IMR-90 (cell line): ENCODE measurements at regions not wholly inside any gene's neighbourhood (a gene's known extent, or its start where the extent isn't known, plus 50 kb on each side); places are given as distances from the start of the nearest gene placed in this dataset.

Experiments
- CEBPB ChIP-seq: IDR thresholded peaks from 2 replicates; pipeline ENCODE4 v1.6.1; 2012; ENCODE audit warnings: low read depth, low read length, improper control_type of control experiment
- CTCF ChIP-seq: conservative IDR thresholded peaks from 2 replicates; pipeline ENCODE4 v1.5.1; 2012; ENCODE audit warnings: mild to moderate bottlenecking, low read depth, low read length, improper control_type of control experiment
- ELK1 ChIP-seq: fragments of 150-350 bp; IDR thresholded peaks from 2 replicates; pipeline ENCODE4 v1.6.1; 2016; ENCODE audit warnings: low read depth, mild to moderate bottlenecking, low read length, moderate library complexity, borderline replicate concordance
- FOS ChIP-seq: fragments of 150-350 bp; IDR thresholded peaks from 2 replicates; pipeline ENCODE4 v1.6.1; 2016; ENCODE audit warnings: low read depth, low read length
- MAZ ChIP-seq: IDR thresholded peaks from 2 replicates; pipeline ENCODE4 v1.6.1; 2012; ENCODE audit warnings: low read depth, mild to moderate bottlenecking, low read length, improper control_type of control experiment, moderate library complexity, borderline replicate concordance
- MXI1 ChIP-seq: IDR thresholded peaks from 2 replicates; pipeline ENCODE4 v1.6.1; 2012; ENCODE audit warnings: low read depth, mild to moderate bottlenecking, low read length, moderate library complexity, borderline replicate concordance
- NFE2L2 ChIP-seq: fragments of 150-350 bp; IDR thresholded peaks from 2 replicates; pipeline ENCODE4 v1.6.1; 2016; ENCODE audit warnings: low read depth, mild to moderate bottlenecking, low read length
- POLR2A ChIP-seq: IDR thresholded peaks from 2 replicates; pipeline ENCODE4 v1.6.1; 2012; ENCODE audit warnings: mild to moderate bottlenecking, low read depth, low read length
- RAD21 ChIP-seq: IDR thresholded peaks from 2 replicates; pipeline ENCODE4 v1.6.1; 2012; ENCODE audit warnings: low read length, improper control_type of control experiment
- RCOR1 ChIP-seq: IDR thresholded peaks from 2 replicates; pipeline ENCODE4 v1.6.1; 2012; ENCODE audit warnings: mild to moderate bottlenecking, low read length, improper control_type of control experiment; ENCODE audit not compliant: insufficient replicate concordance
- RFX5 ChIP-seq: IDR thresholded peaks from 2 replicates; pipeline ENCODE4 v1.8.0; 2012; ENCODE audit warnings: low read depth, mild to moderate bottlenecking, low read length, moderate library complexity
- USF2 ChIP-seq: fragments of 150-350 bp; IDR thresholded peaks from 2 replicates; pipeline ENCODE4 v1.6.1; 2017; ENCODE audit warnings: mild to moderate bottlenecking, antibody characterized with exemption, low read length, low read depth

DNA sequence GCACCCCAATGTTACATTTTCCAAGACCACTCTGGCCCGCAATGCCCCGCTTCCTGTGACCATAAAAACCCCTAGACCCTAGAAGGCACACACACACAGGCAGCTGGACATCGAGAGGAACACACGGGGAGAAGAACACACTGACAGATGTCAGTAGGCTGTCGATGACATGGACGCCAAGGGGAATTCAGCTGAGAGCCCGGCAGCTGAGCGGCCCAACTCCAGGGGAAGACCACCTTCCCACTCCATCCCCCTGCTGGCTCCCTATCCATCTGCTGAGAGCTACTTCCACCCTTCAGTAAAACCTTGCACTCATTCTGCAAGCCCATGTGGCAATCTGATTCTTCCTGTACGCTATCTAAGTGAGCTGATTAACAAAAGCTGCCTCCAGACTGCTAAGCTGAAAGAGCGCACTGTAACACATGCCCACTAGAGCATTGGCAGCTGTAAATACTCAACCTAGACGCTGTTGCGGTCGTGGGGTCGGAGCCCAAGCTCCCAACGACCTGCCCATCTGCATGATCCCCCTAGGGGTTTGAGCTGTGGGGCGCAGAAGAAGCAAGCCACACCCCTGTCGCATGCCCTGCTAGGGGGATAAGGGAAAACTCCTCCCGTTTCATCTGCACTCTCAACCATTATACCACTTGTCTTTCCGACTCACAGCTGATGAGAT is 843.6 kb upstream of the POT1 start:
- TF ChIP-seq CEBPB, result no peak
- TF ChIP-seq CTCF, result no peak
- no peak for TF ChIP-seq POLR2A
- no peak for TF ChIP-seq MXI1
- TF ChIP-seq RAD21, result no peak
- TF ChIP-seq NFE2L2, result no peak
- TF ChIP-seq MAZ, result no peak
- TF ChIP-seq RCOR1, result no peak
- TF ChIP-seq USF2, result no peak
- no peak for TF ChIP-seq ELK1
- no peak for TF ChIP-seq FOS
- TF ChIP-seq RFX5, result no peak
